RWPE2 (cell line): ENCODE measurements at regions not wholly inside any gene's neighbourhood (a gene's known extent, or its start where the extent isn't known, plus 50 kb on each side); places are given as distances from the start of the nearest gene placed in this dataset.

Experiments
- ATAC-seq: fragments of 200-7000 bp; cut with Tn5 transposase; 3 replicates; pipeline ENCODE4 v1.9.1; 2021; ENCODE audit warnings: low read depth
- DNase-seq: peaks from one replicate; pipeline ENCODE4 v3.0.0-alpha.2; 2020; ENCODE audit warnings: low spot score
- H3K27ac ChIP-seq: fragments of 450-650 bp; 2 replicates; pipeline ENCODE4 v1.5.1; 2017; ENCODE audit warnings: mild to moderate bottlenecking; ENCODE audit not compliant: poor library complexity, severe bottlenecking
- H3K27me3 ChIP-seq: fragments of 250-450 bp; sonication (Bioruptor Pico); 2 replicates; pipeline ENCODE4 v1.5.1; 2021; ENCODE audit warnings: mild to moderate bottlenecking, moderate library complexity; ENCODE audit not compliant: insufficient read depth, poor library complexity, severe bottlenecking
- H3K36me3 ChIP-seq: fragments of 250-450 bp; sonication (Bioruptor Pico); 2 replicates; pipeline ENCODE4 v1.5.1; 2020; ENCODE audit warnings: low read depth, mild to moderate bottlenecking, moderate library complexity
- H3K4me1 ChIP-seq: fragments of 250-450 bp; sonication (Bioruptor Pico); 2 replicates; pipeline ENCODE4 v1.5.1; 2021; ENCODE audit warnings: mild to moderate bottlenecking, moderate library complexity; ENCODE audit not compliant: insufficient read depth, poor library complexity, severe bottlenecking
- H3K4me3 ChIP-seq: fragments of 250-450 bp; sonication (Bioruptor Pico); 2 replicates; pipeline ENCODE4 v1.5.1; 2021; ENCODE audit warnings: mild to moderate bottlenecking, moderate library complexity; ENCODE audit not compliant: severe bottlenecking
- H3K9me3 ChIP-seq: fragments of 250-450 bp; sonication (Bioruptor Pico); 2 replicates; pipeline ENCODE4 v1.5.1; 2021; ENCODE audit warnings: mild to moderate bottlenecking, moderate library complexity; ENCODE audit not compliant: severe bottlenecking
- CTCF ChIP-seq: fragments of 450-650 bp; IDR thresholded peaks from one replicate; pipeline ENCODE4 v1.5.1; 2017; ENCODE audit warnings: mild to moderate bottlenecking, moderate library complexity; ENCODE audit not compliant: poor library complexity, severe bottlenecking

- no peaks in the 10 kb centered on the region for H3K9me3 ChIP-seq
- DNase-seq (no peak), ATAC-seq (no peak)
- no peak overlapping the region for H3K4me3 ChIP-seq
- TF ChIP-seq CTCF: no peak
- H3K27me3 ChIP-seq: no peaks in the 10 kb centered on the region
- H3K36me3 ChIP-seq: no peaks in the 10 kb centered on the region
- H3K27ac ChIP-seq: no peak overlapping the region
- H3K4me1 ChIP-seq: no peaks in the 10 kb centered on the region
Measured at GRCh38 chr4:23476515-23477090, 413.2 kb downstream of the PPARGC1A start.

- ATAC-seq (no peak), DNase-seq (no peak)
- Histone ChIP-seq H3K36me3 (no peaks in the 10 kb centered on the region), H3K4me3 (no peak overlapping the region), H3K27me3 (no peaks in the 10 kb centered on the region), H3K9me3 (no peaks in the 10 kb centered on the region), H3K4me1 (no peaks in the 10 kb centered on the region), H3K27ac (no peak overlapping the region)
- TF ChIP-seq CTCF: no peak
Measured at GRCh38 chr4:23463071-23463470, 426.8 kb downstream of the PPARGC1A start.

DNA sequence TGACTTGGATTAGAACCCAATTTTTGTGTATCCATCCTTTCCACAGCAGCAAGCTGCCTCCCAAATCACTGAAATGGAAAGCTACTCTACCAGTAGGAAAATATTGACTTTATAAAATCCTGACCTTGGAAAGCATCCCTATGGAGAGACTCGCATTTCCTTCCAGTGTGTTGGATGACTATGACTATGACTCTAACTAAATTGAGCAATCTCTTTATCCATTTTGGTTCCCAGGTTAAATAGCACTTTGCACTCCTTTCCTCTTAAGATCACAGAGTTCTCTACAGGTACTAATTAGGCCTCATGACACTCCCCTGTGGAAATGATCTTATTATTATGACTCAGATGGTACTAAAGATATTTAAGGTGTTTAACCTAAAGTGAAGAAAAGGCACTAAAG is 431.8 kb downstream of the PPARGC1A start:
- Histone ChIP-seq H3K4me3 (no peak overlapping the region), H3K36me3 (no peaks in the 10 kb centered on the region), H3K4me1 (no peaks in the 10 kb centered on the region), H3K9me3 (no peaks in the 10 kb centered on the region), H3K27ac (no peak overlapping the region), H3K27me3 (peaks cover 3% of the 10 kb centered on the region)
- no peak for ATAC-seq
- no peak for DNase-seq
- TF ChIP-seq CTCF: no peak

- no peaks in the 10 kb centered on the region for H3K4me1 ChIP-seq
- H3K36me3 ChIP-seq: no peaks in the 10 kb centered on the region
- peaks cover 3% of the 10 kb centered on the region for H3K27me3 ChIP-seq
- ATAC-seq: no peak
- no peak for DNase-seq
- no peak overlapping the region for H3K4me3 ChIP-seq
- no peak for TF ChIP-seq CTCF
- H3K27ac ChIP-seq: no peak overlapping the region
- H3K9me3 ChIP-seq: no peaks in the 10 kb centered on the region
Measured at GRCh38 chr4:23456864-23457263, 433.0 kb downstream of the PPARGC1A start.

- H3K27me3 ChIP-seq: peaks cover 3% of the 10 kb centered on the region
- no peak overlapping the region for H3K27ac ChIP-seq
- TF ChIP-seq CTCF: no peak
- DNase-seq (no peak), ATAC-seq (no peak)
- H3K4me3 ChIP-seq: no peak overlapping the region
- no peaks in the 10 kb centered on the region for H3K4me1 ChIP-seq
- H3K9me3 ChIP-seq: no peaks in the 10 kb centered on the region
- no peaks in the 10 kb centered on the region for H3K36me3 ChIP-seq
Measured at GRCh38 chr4:23455456-23456158, 434.2 kb downstream of the PPARGC1A start.
